GM03348 (cell line): ENCODE measurements at regions not wholly inside any gene's neighbourhood (a gene's known extent, or its start where the extent isn't known, plus 50 kb on each side); places are given as distances from the start of the nearest gene placed in this dataset.
"Not testable (repeated sequence)": the region's sequence is repeated elsewhere in the genome, so short reads cannot be mapped to it uniquely, and the experiment has no call there.

Experiments
- DNase-seq: peaks from one replicate; pipeline ENCODE4 v3.0.0; 2012; ENCODE audit warnings: low spot score

- peak; percentile 45 for DNase-seq
These were observed 107.4 kb downstream of the LEPR start for GRCh38 chr1:65527707-65528503.

GRCh38 chr1:65531972-65532570 is 111.6 kb downstream of the LEPR start:
- DNase-seq, result no peak

GRCh38 chr1:65535981-65536380 is 115.5 kb downstream of the LEPR start:
- DNase-seq, result no peak

- no peak for DNase-seq
These were observed 117.6 kb downstream of the LEPR start for GRCh38 chr1:65538086-65538485.

GRCh38 chr1:65538664-65539063 is 118.2 kb downstream of the LEPR start:
- DNase-seq, result no peak

GRCh38 chr1:65539266-65540131 is 119.0 kb downstream of the LEPR start:
- no peak for DNase-seq

- DNase-seq, result no peak
These were observed 120.7 kb downstream of the LEPR start for GRCh38 chr1:65541161-65541560.

- no peak for DNase-seq
These were observed 121.4 kb downstream of the LEPR start for GRCh38 chr1:65541865-65542264.

- DNase-seq, result not testable (repeated sequence)
These were observed 122.1 kb downstream of the LEPR start for GRCh38 chr1:65542592-65542991.

GRCh38 chr1:65550306-65551010 is 130.0 kb downstream of the LEPR start:
- not testable (repeated sequence) for DNase-seq

- DNase-seq, result not testable (repeated sequence)
These were observed 132.0 kb downstream of the LEPR start for GRCh38 chr1:65552484-65552883.

GRCh38 chr1:65554086-65554764 is 133.8 kb downstream of the LEPR start:
- not testable (repeated sequence) for DNase-seq

GRCh38 chr1:65554829-65555228 is 134.4 kb downstream of the LEPR start:
- no peak for DNase-seq

- no peak for DNase-seq
These were observed 137.7 kb downstream of the LEPR start for GRCh38 chr1:65558215-65558614.

- DNase-seq, result no peak
These were observed 144.0 kb downstream of the LEPR start for GRCh38 chr1:65564493-65564892.

GRCh38 chr1:65568285-65568684 is 147.8 kb downstream of the LEPR start:
- DNase-seq, result no peak

GRCh38 chr1:65572701-65573421 is 152.4 kb downstream of the LEPR start:
- DNase-seq, result no peak

- DNase-seq, result no peak
These were observed 156.8 kb downstream of the LEPR start for GRCh38 chr1:65577278-65577677.

- not testable (repeated sequence) for DNase-seq
These were observed 157.5 kb downstream of the LEPR start for GRCh38 chr1:65577982-65578381.

GRCh38 chr1:65581119-65581518 is 160.7 kb downstream of the LEPR start:
- DNase-seq, result peak; percentile 10

GRCh38 chr1:65584399-65584798 is 163.9 kb downstream of the LEPR start:
- no peak for DNase-seq
